ENCODE measurements at regions not wholly inside any gene's neighbourhood (a gene's known extent, or its start where the extent isn't known, plus 50 kb on each side); places are given as distances from the start of the nearest gene placed in this dataset.

DNA sequence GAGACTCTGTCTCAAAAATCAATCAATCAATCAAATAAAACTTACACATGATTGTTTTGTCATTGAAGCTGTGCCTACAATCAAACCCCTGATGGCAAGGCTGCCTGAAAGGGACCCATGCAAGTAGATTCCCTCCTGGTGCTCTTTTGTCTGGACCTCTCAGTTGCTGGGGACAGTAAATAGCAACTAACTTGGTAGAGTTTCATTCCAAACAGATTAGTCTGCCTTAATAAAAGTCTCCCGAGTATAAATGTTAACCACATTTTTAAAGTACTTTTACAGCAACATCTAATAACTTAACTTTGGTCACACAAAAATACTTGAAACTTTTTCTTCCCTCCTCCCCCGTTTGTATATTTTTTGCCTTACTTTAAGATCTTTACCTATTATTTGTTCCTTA is 105.5 kb downstream of the FEM1C start:
- H2AK5ac ChIP-seq (ENCODE audit: low read depth, low read length): no peak overlapping the region
- no peak overlapping the region for H3K4ac ChIP-seq (ENCODE audit: low read depth, low read length)
- no peak overlapping the region for H3K14ac ChIP-seq (replicated peaks; ENCODE audit: low read depth, low read length)
- CTCF ChIA-PET: no interaction called here
- no peak overlapping the region for H2BK5ac ChIP-seq (ENCODE audit: low read depth, low read length, poor library complexity, severe bottlenecking)
- BruUV-seq (replicated peaks): no TSS peak
- H3K9ac ChIP-seq (ENCODE audit: low read depth, low read length): no peak overlapping the region
- DNase-seq: no peak
- no peak overlapping the region for H4K91ac ChIP-seq (ENCODE audit: insufficient read depth, low read depth, low read length)
- no peak overlapping the region for H3K4me2 ChIP-seq (ENCODE audit: low read depth, low read length)
- H3K9me3 ChIP-seq (ENCODE audit: control insufficient read depth, insufficient read depth, low read length): peaks cover 8% of the 10 kb centered on the region
- H4K20me1 ChIP-seq (ENCODE audit: insufficient read depth, low read length): no peaks in the 10 kb centered on the region
- H4K8ac ChIP-seq (ENCODE audit: low read depth in 2 of 2, low read length in 2 of 2): no peak overlapping the region
- no peak overlapping the region for H2AK9ac ChIP-seq (replicated peaks; ENCODE audit: low read depth, low read length, poor library complexity)
- no peak for ATAC-seq (ENCODE audit: low read depth)
- H3K36me3 ChIP-seq (ENCODE audit: control insufficient read depth, insufficient read depth, low read length): no peaks in the 10 kb centered on the region
- no peak overlapping the region for H3K4me3 ChIP-seq (ENCODE audit: insufficient read depth, low read depth, low read length)
- H3K27ac ChIP-seq (ENCODE audit: insufficient read depth, low read length): no peak overlapping the region
- H3K9me1 ChIP-seq (ENCODE audit: insufficient read depth, low read length): no peaks in the 10 kb centered on the region; the same call in none of the 2 replicates
- H4K5ac ChIP-seq (ENCODE audit: low read depth, low read length): no peak overlapping the region
- H2AFZ ChIP-seq (replicated peaks; ENCODE audit: low read length, poor library complexity): no peak overlapping the region
- H3K56ac ChIP-seq (ENCODE audit: extremely low read depth, insufficient read depth, low read length): no peak overlapping the region
- H3K4me1 ChIP-seq (ENCODE audit: control insufficient read depth, insufficient read depth, low read length): no peaks in the 10 kb centered on the region
- no peaks in the 10 kb centered on the region for H3K79me1 ChIP-seq (ENCODE audit: low read depth in 1 of 2, low read length in 2 of 2)
- H3K23ac ChIP-seq (ENCODE audit: low read depth, low read length): no peak overlapping the region
- no peak overlapping the region for H2BK120ac ChIP-seq (ENCODE audit: low read depth, low read length)
- TF ChIP-seq RCOR1 (IDR thresholded peaks at IDR 0.05; ENCODE audit: insufficient replicate concordance, low read length) (no peak), MXI1 (IDR thresholded peaks at IDR 0.05; ENCODE audit: borderline replicate concordance, low read depth, low read length) (no peak), RAD21 (IDR thresholded peaks at IDR 0.05; ENCODE audit: low read length) (no peak), CHD1 (IDR thresholded peaks at IDR 0.05; ENCODE audit: low read depth, low read length) (no peak), POLR2A (IDR thresholded peaks at IDR 0.05; ENCODE audit: low read depth, low read length) (no peak), MAZ (IDR thresholded peaks at IDR 0.05; ENCODE audit: borderline replicate concordance, low read depth, low read length) (no peak), CTCF (conservative IDR thresholded peaks at IDR 0.05; ENCODE audit: low read depth, low read length) (no peak), MAFK (IDR thresholded peaks at IDR 0.05; ENCODE audit: low read depth, low read length) (no peak), NFE2L2 (IDR thresholded peaks at IDR 0.05; ENCODE audit: low read depth, low read length) (no peak), BHLHE40 (IDR thresholded peaks at IDR 0.05; ENCODE audit: low read depth, low read length) (no peak), FOS (IDR thresholded peaks at IDR 0.05; ENCODE audit: low read depth, low read length) (no peak), RFX5 (IDR thresholded peaks at IDR 0.05; ENCODE audit: low read depth, low read length) (no peak), SMC3 (IDR thresholded peaks at IDR 0.05; ENCODE audit: low read depth, low read length) (no peak), CEBPB (IDR thresholded peaks at IDR 0.05; ENCODE audit: low read depth, low read length) (no peak)
- TF ChIP-seq, protein P1, sequence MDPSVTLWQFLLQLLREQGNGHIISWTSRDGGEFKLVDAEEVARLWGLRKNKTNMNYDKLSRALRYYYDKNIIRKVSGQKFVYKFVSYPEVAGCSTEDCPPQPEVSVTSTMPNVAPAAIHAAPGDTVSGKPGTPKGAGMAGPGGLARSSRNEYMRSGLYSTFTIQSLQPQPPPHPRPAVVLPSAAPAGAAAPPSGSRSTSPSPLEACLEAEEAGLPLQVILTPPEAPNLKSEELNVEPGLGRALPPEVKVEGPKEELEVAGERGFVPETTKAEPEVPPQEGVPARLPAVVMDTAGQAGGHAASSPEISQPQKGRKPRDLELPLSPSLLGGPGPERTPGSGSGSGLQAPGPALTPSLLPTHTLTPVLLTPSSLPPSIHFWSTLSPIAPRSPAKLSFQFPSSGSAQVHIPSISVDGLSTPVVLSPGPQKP (IDR thresholded peaks at IDR 0.05; ENCODE audit: borderline replicate concordance, low read depth, low read length): no peak
- TF ChIP-seq, protein P2, sequence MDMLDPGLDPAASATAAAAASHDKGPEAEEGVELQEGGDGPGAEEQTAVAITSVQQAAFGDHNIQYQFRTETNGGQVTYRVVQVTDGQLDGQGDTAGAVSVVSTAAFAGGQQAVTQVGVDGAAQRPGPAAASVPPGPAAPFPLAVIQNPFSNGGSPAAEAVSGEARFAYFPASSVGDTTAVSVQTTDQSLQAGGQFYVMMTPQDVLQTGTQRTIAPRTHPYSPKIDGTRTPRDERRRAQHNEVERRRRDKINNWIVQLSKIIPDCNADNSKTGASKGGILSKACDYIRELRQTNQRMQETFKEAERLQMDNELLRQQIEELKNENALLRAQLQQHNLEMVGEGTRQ (IDR thresholded peaks at IDR 0.05; ENCODE audit: low read depth, low read length): no peak
- no peak overlapping the region for H2BK15ac ChIP-seq (ENCODE audit: low read depth, low read length)
- POLR2A ChIA-PET (ENCODE audit: unreplicated experiment): no interaction called here
- no peak overlapping the region for H2BK20ac ChIP-seq (ENCODE audit: low read depth, low read length)
- H3K27me3 ChIP-seq (ENCODE audit: control insufficient read depth, insufficient read depth, low read length): no peaks in the 10 kb centered on the region
- intact Hi-C loops (cut with micrococcal nuclease) (no loop called here), in situ Hi-C loops (cut with MboI; ENCODE audit: low sequenced_read_pairs) (no loop called here), dilution Hi-C loops (cut with HindIII; ENCODE audit: low sequenced_read_pairs, unreplicated experiment) (no loop called here)
- WGBS, 2 experiments (ENCODE audit: extremely low coverage in 2 of 2, insufficient read length in 1 of 2): 60% methylated on average over 1 of the region's 2 CpGs; no CpG with 5 or more reads in 1 of the 2 experiments
- no peak overlapping the region for H3K18ac ChIP-seq (ENCODE audit: low read depth, low read length)

Measured in IMR-90 (cell line).